GM23338 (cell line): ENCODE measurements at regions not wholly inside any gene's neighbourhood (a gene's known extent, or its start where the extent isn't known, plus 50 kb on each side); places are given as distances from the start of the nearest gene placed in this dataset.

Experiments
- ATAC-seq: fragments of 200-7000 bp; cut with Tn5 transposase; 3 replicates; pipeline ENCODE4 v1.9.1; 2020
- DNase-seq: peaks from one replicate; pipeline ENCODE4 v3.0.0-alpha.2; 2015; ENCODE audit warnings: low spot score
- H2AFZ ChIP-seq: fragments of 200-600 bp; sonication (generic); 2 replicates; pipeline ENCODE4 v1.8.0; 2016; ENCODE audit warnings: antibody characterized with exemption, mild to moderate bottlenecking, moderate library complexity
- H3F3A ChIP-seq: fragments of 200-600 bp; sonication (generic); replicated peaks from 2 replicates; pipeline ENCODE4 v1.8.0; 2017; ENCODE audit warnings: antibody characterized with exemption, mixed run types, low read depth
- H3K27ac ChIP-seq: fragments of 200-600 bp; sonication (generic); 2 replicates; pipeline ENCODE4 v1.6.1; 2016; ENCODE audit warnings: low read depth
- H3K27me3 ChIP-seq: fragments of 200-600 bp; sonication (generic); 2 replicates; pipeline ENCODE4 v1.8.0; 2016; ENCODE audit warnings: mild to moderate bottlenecking, mixed run types, moderate library complexity; ENCODE audit not compliant: insufficient read depth
- H3K36me3 ChIP-seq: fragments of 200-600 bp; sonication (generic); 2 replicates; pipeline ENCODE4 v1.8.0; 2016; ENCODE audit warnings: mild to moderate bottlenecking; ENCODE audit not compliant: insufficient read depth
- H3K4me1 ChIP-seq: fragments of 200-600 bp; sonication (generic); 2 replicates; pipeline ENCODE4 v1.8.0; 2016; ENCODE audit warnings: mild to moderate bottlenecking, moderate library complexity; ENCODE audit not compliant: insufficient read depth
- H3K4me2 ChIP-seq: fragments of 200-600 bp; sonication (generic); 2 replicates; pipeline ENCODE4 v1.7.1; 2017; ENCODE audit warnings: mixed run types
- H3K4me3 ChIP-seq: fragments of 200-600 bp; sonication (generic); 2 replicates; pipeline ENCODE4 v1.6.1; 2016; ENCODE audit warnings: mixed run types
- H3K79me2 ChIP-seq: fragments of 200-600 bp; sonication (generic); replicated peaks from 2 replicates; pipeline ENCODE4 v1.8.0; 2017; ENCODE audit warnings: mild to moderate bottlenecking; ENCODE audit not compliant: insufficient read depth
- H3K9me2 ChIP-seq: fragments of 200-600 bp; sonication (generic); 2 replicates; pipeline ENCODE4 v1.8.0; 2017; ENCODE audit not compliant: insufficient read depth
- H4K20me1 ChIP-seq: fragments of 200-600 bp; sonication (generic); replicated peaks from 2 replicates; pipeline ENCODE4 v1.8.0; 2017; ENCODE audit warnings: mild to moderate bottlenecking; ENCODE audit not compliant: insufficient read depth
- H3K27ac Mint-ChIP-seq: 2 replicates; pipeline ENCODE4 v1.8.0; 2020; ENCODE audit warnings: inconsistent platforms, mild to moderate bottlenecking, moderate library complexity, mixed read lengths
- H3K27me3 Mint-ChIP-seq: 3 replicates; pipeline ENCODE4 v1.8.0; 2022; ENCODE audit warnings: low read depth, mild to moderate bottlenecking, moderate library complexity, mixed read lengths, inconsistent platforms; ENCODE audit not compliant: insufficient read depth, poor library complexity
- H3K36me3 Mint-ChIP-seq: 3 replicates; pipeline ENCODE4 v1.8.0; 2021; ENCODE audit warnings: low read depth, mild to moderate bottlenecking, inconsistent platforms, moderate library complexity, mixed read lengths
- H3K4me1 Mint-ChIP-seq: 3 replicates; pipeline ENCODE4 v1.8.0; 2020; ENCODE audit warnings: mild to moderate bottlenecking, inconsistent platforms, mixed read lengths
- H3K4me3 Mint-ChIP-seq: 3 replicates; pipeline ENCODE4 v1.8.0; 2021; ENCODE audit warnings: moderate library complexity, mild to moderate bottlenecking, inconsistent platforms, mixed read lengths
- H3K9me3 Mint-ChIP-seq: 3 replicates; pipeline ENCODE4 v1.8.0; 2020; ENCODE audit warnings: moderate library complexity, mild to moderate bottlenecking, inconsistent platforms, mixed read lengths
- CREB1 ChIP-seq: fragments of 250-450 bp; sonication (Bioruptor Pico); IDR thresholded peaks from 2 replicates; pipeline ENCODE4 v1.5.0; 2020; ENCODE audit warnings: low read depth, mild to moderate bottlenecking, moderate library complexity
- JUNB ChIP-seq: IDR thresholded peaks from one replicate; pipeline ENCODE4 v1.6.1; 2016; ENCODE audit warnings: antibody characterized with exemption; ENCODE audit not compliant: unreplicated experiment
- NANOG ChIP-seq: IDR thresholded peaks from 2 replicates; pipeline ENCODE4 v1.6.1; 2016; ENCODE audit warnings: antibody characterized with exemption, borderline replicate concordance
- STAT1 ChIP-seq: IDR thresholded peaks from one replicate; pipeline ENCODE4 v1.6.1; 2016; ENCODE audit warnings: antibody characterized with exemption; ENCODE audit not compliant: unreplicated experiment
- ZNF331 ChIP-seq: fragments of 250-450 bp; sonication (Bioruptor Pico); IDR thresholded peaks from 2 replicates; pipeline ENCODE4 v1.5.0; 2020; ENCODE audit warnings: low read depth, mild to moderate bottlenecking, moderate library complexity
- TF ChIP-seq, protein P1 (sequence below): IDR thresholded peaks from one replicate; pipeline ENCODE4 v1.6.1; 2018; ENCODE audit warnings: antibody characterized with exemption; ENCODE audit not compliant: unreplicated experiment
- TF ChIP-seq, protein P2 (sequence below), 2 experiments: fragments of 200-600 bp in 1 of 2; sonication (generic) in 1 of 2; conservative IDR thresholded peaks; 2 replicates each; pipeline versions ENCODE4 v1.5.1 to v1.6.1; 2016 to 2017; ENCODE audit warnings: antibody characterized with exemption in 2 of 2, low read depth in 2 of 2, mild to moderate bottlenecking in 2 of 2, moderate library complexity in 1 of 2
- TF ChIP-seq, protein P3 (sequence below): fragments of 250-450 bp; sonication (Bioruptor Pico); IDR thresholded peaks from 2 replicates; pipeline ENCODE4 v1.5.0; 2020; ENCODE audit warnings: mild to moderate bottlenecking, moderate library complexity

DNA sequence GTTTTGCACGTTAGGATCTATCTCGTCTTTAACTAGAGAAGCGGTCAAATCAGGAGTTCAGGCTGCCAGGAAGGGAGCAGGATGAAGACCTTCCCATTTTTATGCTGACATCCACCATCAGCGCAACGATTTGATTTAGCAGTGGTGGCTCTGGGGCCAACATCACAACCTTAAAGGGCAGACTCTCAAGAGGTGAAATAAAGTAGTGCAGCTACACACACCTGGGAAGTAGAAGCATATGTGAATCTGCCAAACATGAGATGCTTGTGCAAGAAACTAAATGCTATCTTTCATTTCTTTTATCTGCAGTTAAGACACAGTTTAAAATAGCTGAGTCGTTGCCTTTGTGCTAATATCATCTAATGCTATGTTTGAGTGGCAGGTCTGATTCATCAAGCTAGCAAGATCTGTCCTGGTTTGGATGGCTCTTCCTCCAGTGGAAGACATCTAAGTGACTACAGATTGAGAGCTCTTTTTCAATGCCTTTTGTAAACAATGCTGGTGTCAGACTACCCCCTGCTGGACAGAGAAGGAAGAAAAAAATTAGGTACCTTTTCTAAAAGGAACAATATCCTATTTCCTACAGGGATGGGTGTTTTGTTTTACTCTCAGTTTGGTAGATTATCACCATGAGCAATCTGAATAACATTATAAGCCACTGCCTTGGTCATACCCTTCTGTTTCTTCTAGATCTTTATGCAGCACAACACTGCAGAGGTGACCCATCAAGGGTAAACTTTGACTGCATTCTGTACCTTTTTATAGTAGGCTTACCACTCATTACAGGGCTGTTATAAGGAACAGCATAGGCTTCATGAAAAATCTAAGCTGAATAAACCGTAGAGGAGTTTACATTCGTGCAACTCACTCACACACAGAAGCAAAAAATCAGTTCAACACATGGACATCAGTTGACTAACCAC is 171.6 kb upstream of the FBXL4 start:
- Mint-ChIP-seq H3K27me3 (no peaks in the 10 kb centered on the region), H3K4me3 (no peak overlapping the region), H3K36me3 (no peaks in the 10 kb centered on the region), H3K4me1 (peaks cover 2% of the 10 kb centered on the region; the same call in 1 of the 3 replicates), H3K27ac (no peak overlapping the region), H3K9me3 (no peaks in the 10 kb centered on the region)
- Histone ChIP-seq H3K4me3 (no peak overlapping the region), H3K9me2 (no peaks in the 10 kb centered on the region), H3K27ac (no peak overlapping the region), H2AFZ (no peak overlapping the region), H4K20me1 (no peaks in the 10 kb centered on the region), H3K4me2 (no peak overlapping the region), H3K27me3 (no peaks in the 10 kb centered on the region), H3F3A (no peaks in the 10 kb centered on the region), H3K4me1 (no peaks in the 10 kb centered on the region), H3K79me2 (no peaks in the 10 kb centered on the region), H3K36me3 (no peaks in the 10 kb centered on the region)
- TF ChIP-seq JUNB: no peak
- TF ChIP-seq, protein P1, sequence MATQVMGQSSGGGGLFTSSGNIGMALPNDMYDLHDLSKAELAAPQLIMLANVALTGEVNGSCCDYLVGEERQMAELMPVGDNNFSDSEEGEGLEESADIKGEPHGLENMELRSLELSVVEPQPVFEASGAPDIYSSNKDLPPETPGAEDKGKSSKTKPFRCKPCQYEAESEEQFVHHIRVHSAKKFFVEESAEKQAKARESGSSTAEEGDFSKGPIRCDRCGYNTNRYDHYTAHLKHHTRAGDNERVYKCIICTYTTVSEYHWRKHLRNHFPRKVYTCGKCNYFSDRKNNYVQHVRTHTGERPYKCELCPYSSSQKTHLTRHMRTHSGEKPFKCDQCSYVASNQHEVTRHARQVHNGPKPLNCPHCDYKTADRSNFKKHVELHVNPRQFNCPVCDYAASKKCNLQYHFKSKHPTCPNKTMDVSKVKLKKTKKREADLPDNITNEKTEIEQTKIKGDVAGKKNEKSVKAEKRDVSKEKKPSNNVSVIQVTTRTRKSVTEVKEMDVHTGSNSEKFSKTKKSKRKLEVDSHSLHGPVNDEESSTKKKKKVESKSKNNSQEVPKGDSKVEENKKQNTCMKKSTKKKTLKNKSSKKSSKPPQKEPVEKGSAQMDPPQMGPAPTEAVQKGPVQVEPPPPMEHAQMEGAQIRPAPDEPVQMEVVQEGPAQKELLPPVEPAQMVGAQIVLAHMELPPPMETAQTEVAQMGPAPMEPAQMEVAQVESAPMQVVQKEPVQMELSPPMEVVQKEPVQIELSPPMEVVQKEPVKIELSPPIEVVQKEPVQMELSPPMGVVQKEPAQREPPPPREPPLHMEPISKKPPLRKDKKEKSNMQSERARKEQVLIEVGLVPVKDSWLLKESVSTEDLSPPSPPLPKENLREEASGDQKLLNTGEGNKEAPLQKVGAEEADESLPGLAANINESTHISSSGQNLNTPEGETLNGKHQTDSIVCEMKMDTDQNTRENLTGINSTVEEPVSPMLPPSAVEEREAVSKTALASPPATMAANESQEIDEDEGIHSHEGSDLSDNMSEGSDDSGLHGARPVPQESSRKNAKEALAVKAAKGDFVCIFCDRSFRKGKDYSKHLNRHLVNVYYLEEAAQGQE: no peak
- TF ChIP-seq STAT1: no peak
- TF ChIP-seq ZNF331 (CRISPR knock-in tag): no peak
- TF ChIP-seq, protein P2, sequence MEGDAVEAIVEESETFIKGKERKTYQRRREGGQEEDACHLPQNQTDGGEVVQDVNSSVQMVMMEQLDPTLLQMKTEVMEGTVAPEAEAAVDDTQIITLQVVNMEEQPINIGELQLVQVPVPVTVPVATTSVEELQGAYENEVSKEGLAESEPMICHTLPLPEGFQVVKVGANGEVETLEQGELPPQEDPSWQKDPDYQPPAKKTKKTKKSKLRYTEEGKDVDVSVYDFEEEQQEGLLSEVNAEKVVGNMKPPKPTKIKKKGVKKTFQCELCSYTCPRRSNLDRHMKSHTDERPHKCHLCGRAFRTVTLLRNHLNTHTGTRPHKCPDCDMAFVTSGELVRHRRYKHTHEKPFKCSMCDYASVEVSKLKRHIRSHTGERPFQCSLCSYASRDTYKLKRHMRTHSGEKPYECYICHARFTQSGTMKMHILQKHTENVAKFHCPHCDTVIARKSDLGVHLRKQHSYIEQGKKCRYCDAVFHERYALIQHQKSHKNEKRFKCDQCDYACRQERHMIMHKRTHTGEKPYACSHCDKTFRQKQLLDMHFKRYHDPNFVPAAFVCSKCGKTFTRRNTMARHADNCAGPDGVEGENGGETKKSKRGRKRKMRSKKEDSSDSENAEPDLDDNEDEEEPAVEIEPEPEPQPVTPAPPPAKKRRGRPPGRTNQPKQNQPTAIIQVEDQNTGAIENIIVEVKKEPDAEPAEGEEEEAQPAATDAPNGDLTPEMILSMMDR (conservative IDR thresholded peaks at IDR 0.05; ENCODE audit: low read depth in 2 of 2): peak; percentile 80
- TF ChIP-seq CREB1: no peak
- no peak for TF ChIP-seq NANOG
- TF ChIP-seq, protein P3, sequence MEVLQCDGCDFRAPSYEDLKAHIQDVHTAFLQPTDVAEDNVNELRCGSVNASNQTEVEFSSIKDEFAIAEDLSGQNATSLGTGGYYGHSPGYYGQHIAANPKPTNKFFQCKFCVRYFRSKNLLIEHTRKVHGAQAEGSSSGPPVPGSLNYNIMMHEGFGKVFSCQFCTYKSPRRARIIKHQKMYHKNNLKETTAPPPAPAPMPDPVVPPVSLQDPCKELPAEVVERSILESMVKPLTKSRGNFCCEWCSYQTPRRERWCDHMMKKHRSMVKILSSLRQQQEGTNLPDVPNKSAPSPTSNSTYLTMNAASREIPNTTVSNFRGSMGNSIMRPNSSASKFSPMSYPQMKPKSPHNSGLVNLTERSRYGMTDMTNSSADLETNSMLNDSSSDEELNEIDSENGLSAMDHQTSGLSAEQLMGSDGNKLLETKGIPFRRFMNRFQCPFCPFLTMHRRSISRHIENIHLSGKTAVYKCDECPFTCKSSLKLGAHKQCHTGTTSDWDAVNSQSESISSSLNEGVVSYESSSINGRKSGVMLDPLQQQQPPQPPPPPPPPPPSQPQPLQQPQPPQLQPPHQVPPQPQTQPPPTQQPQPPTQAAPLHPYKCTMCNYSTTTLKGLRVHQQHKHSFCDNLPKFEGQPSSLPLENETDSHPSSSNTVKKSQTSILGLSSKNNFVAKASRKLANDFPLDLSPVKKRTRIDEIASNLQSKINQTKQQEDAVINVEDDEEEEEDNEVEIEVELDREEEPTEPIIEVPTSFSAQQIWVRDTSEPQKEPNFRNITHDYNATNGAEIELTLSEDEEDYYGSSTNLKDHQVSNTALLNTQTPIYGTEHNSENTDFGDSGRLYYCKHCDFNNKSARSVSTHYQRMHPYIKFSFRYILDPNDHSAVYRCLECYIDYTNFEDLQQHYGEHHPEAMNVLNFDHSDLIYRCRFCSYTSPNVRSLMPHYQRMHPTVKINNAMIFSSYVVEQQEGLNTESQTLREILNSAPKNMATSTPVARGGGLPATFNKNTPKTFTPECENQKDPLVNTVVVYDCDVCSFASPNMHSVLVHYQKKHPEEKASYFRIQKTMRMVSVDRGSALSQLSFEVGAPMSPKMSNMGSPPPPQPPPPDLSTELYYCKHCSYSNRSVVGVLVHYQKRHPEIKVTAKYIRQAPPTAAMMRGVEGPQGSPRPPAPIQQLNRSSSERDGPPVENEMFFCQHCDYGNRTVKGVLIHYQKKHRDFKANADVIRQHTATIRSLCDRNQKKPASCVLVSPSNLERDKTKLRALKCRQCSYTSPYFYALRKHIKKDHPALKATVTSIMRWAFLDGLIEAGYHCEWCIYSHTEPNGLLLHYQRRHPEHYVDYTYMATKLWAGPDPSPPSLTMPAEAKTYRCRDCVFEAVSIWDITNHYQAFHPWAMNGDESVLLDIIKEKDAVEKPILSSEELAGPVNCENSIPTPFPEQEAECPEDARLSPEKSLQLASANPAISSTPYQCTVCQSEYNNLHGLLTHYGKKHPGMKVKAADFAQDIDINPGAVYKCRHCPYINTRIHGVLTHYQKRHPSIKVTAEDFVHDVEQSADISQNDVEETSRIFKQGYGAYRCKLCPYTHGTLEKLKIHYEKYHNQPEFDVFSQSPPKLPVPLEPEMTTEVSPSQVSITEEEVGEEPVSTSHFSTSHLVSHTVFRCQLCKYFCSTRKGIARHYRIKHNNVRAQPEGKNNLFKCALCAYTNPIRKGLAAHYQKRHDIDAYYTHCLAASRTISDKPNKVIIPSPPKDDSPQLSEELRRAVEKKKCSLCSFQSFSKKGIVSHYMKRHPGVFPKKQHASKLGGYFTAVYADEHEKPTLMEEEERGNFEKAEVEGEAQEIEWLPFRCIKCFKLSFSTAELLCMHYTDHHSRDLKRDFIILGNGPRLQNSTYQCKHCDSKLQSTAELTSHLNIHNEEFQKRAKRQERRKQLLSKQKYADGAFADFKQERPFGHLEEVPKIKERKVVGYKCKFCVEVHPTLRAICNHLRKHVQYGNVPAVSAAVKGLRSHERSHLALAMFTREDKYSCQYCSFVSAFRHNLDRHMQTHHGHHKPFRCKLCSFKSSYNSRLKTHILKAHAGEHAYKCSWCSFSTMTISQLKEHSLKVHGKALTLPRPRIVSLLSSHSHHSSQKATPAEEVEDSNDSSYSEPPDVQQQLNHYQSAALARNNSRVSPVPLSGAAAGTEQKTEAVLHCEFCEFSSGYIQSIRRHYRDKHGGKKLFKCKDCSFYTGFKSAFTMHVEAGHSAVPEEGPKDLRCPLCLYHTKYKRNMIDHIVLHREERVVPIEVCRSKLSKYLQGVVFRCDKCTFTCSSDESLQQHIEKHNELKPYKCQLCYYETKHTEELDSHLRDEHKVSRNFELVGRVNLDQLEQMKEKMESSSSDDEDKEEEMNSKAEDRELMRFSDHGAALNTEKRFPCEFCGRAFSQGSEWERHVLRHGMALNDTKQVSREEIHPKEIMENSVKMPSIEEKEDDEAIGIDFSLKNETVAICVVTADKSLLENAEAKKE (CRISPR knock-in tag): no peak
- DNase-seq (peak; percentile 81), ATAC-seq (peak; percentile 83)
